ENCODE measurements at regions not wholly inside any gene's neighbourhood (a gene's known extent, or its start where the extent isn't known, plus 50 kb on each side); places are given as distances from the start of the nearest gene placed in this dataset.

- TF ChIP-seq CTCF (IDR thresholded peaks at IDR 0.05) (no peak), ZFX (IDR thresholded peaks at IDR 0.05; ENCODE audit: borderline replicate concordance) (no peak)
Observed at GRCh38 chr6:17013701-17014100, 88.1 kb upstream of the STMND1 start.

All from 22Rv1 (cell line).